ENCODE measurements at regions not wholly inside any gene's neighbourhood (a gene's known extent, or its start where the extent isn't known, plus 50 kb on each side); places are given as distances from the start of the nearest gene placed in this dataset.

GRCh38 chr2:8619071-8619470 lies 62.8 kb upstream of the ID2 start:
- DNase-seq (ENCODE audit: low read depth): no peak

GRCh38 chr2:8620611-8621382 lies 61.1 kb upstream of the ID2 start:
- DNase-seq (ENCODE audit: low read depth): no peak

- DNase-seq (ENCODE audit: low read depth): no peak
Measured at GRCh38 chr2:8622199-8622911, 59.5 kb upstream of the ID2 start.

GRCh38 chr2:8622924-8623465 lies 58.9 kb upstream of the ID2 start:
- no peak for DNase-seq (ENCODE audit: low read depth)

GRCh38 chr2:8623576-8623957 lies 58.3 kb upstream of the ID2 start:
- DNase-seq (ENCODE audit: low read depth): no peak

GRCh38 chr2:8623958-8624591 lies 57.8 kb upstream of the ID2 start:
- no peak for DNase-seq (ENCODE audit: low read depth)

GRCh38 chr2:8624855-8625398 lies 56.9 kb upstream of the ID2 start:
- no peak for DNase-seq (ENCODE audit: low read depth)

- no peak for DNase-seq (ENCODE audit: low read depth)
Measured at GRCh38 chr2:8625399-8626300, 56.2 kb upstream of the ID2 start.

GRCh38 chr2:8626572-8626971 lies 55.3 kb upstream of the ID2 start:
- no peak for DNase-seq (ENCODE audit: low read depth)

- no peak for DNase-seq (ENCODE audit: low read depth)
Measured at GRCh38 chr2:8627019-8627691, 54.7 kb upstream of the ID2 start.

GRCh38 chr2:8627692-8628085 lies 54.2 kb upstream of the ID2 start:
- no peak for DNase-seq (ENCODE audit: low read depth)

- DNase-seq (ENCODE audit: low read depth): no peak
Measured at GRCh38 chr2:8628179-8628865, 53.5 kb upstream of the ID2 start.

GRCh38 chr2:8628866-8629209 lies 53.0 kb upstream of the ID2 start:
- DNase-seq (ENCODE audit: low read depth): no peak

GRCh38 chr2:8629402-8629801 lies 52.5 kb upstream of the ID2 start:
- no peak for DNase-seq (ENCODE audit: low read depth)

- DNase-seq (ENCODE audit: low read depth): no peak
Measured at GRCh38 chr2:8630676-8631464, 51.0 kb upstream of the ID2 start.

- DNase-seq (ENCODE audit: low read depth): no peak
Measured at GRCh38 chr2:8631465-8632005, 50.3 kb upstream of the ID2 start.

Data from RPMI7951 (cell line).